Mucosa of gallbladder (tissue), 1 donor: ENCODE measurements at regions not wholly inside any gene's neighbourhood (a gene's known extent, or its start where the extent isn't known, plus 50 kb on each side); places are given as distances from the start of the nearest gene placed in this dataset.

Experiments used
- DNase-seq: peaks from one replicate; pipeline ENCODE4 v3.0.0-alpha.2; 2020; ENCODE audit warnings: low spot score
- donor health status: DM: no; HTN: no; CAD: no.

GRCh38 chr16:5541356-5541755 is 443.8 kb upstream of the EEF2KMT start:
- no peak for DNase-seq

- DNase-seq: no peak
Measured at GRCh38 chr16:5537347-5537746, 439.8 kb upstream of the EEF2KMT start.

GRCh38 chr16:5533321-5533888 is 435.8 kb upstream of the EEF2KMT start:
- no peak for DNase-seq

GRCh38 chr16:5527817-5528216 is 430.2 kb upstream of the EEF2KMT start:
- DNase-seq: no peak

- no peak for DNase-seq
Measured at GRCh38 chr16:5526826-5527225, 429.2 kb upstream of the EEF2KMT start.

- DNase-seq: no peak
Measured at GRCh38 chr16:5523829-5524228, 426.2 kb upstream of the EEF2KMT start.

- no peak for DNase-seq
Measured at GRCh38 chr16:5516115-5516514, 418.5 kb upstream of the EEF2KMT start.

GRCh38 chr16:5512014-5512413 is 414.4 kb upstream of the EEF2KMT start:
- DNase-seq: no peak

- no peak for DNase-seq
Measured at GRCh38 chr16:5510819-5511370, 413.3 kb upstream of the EEF2KMT start.

- DNase-seq: peak; percentile 34
Measured at GRCh38 chr16:5509794-5510193, 412.2 kb upstream of the EEF2KMT start.

- DNase-seq: no peak
Measured at GRCh38 chr16:5509336-5509735, 411.7 kb upstream of the EEF2KMT start.

- no peak for DNase-seq
Measured at GRCh38 chr16:5508371-5508770, 410.8 kb upstream of the EEF2KMT start.

GRCh38 chr16:5506021-5506420 is 408.4 kb upstream of the EEF2KMT start:
- no peak for DNase-seq

- DNase-seq: no peak
Measured at GRCh38 chr16:5505091-5505887, 407.7 kb upstream of the EEF2KMT start.

GRCh38 chr16:5504064-5504781 is 406.6 kb upstream of the EEF2KMT start:
- DNase-seq: peak; percentile 48

- no peak for DNase-seq
Measured at GRCh38 chr16:5502944-5503343, 405.3 kb upstream of the EEF2KMT start.

GRCh38 chr16:5502467-5502869 is 404.9 kb upstream of the EEF2KMT start:
- DNase-seq: peak; percentile 18

- no peak for DNase-seq
Measured at GRCh38 chr16:5500526-5500925, 402.9 kb upstream of the EEF2KMT start.

- no peak for DNase-seq
Measured at GRCh38 chr16:5498562-5498961, 401.0 kb upstream of the EEF2KMT start.

GRCh38 chr16:5496013-5496412 is 398.4 kb upstream of the EEF2KMT start:
- no peak for DNase-seq

- DNase-seq: peak; percentile 13
Measured at GRCh38 chr16:5490499-5490898, 392.9 kb upstream of the EEF2KMT start.

GRCh38 chr16:5488581-5488980 is 391.0 kb upstream of the EEF2KMT start:
- no peak for DNase-seq

- DNase-seq: no peak
Measured at GRCh38 chr16:5487728-5488127, 390.1 kb upstream of the EEF2KMT start.
